ENCODE measurements at regions not wholly inside any gene's neighbourhood (a gene's known extent, or its start where the extent isn't known, plus 50 kb on each side); places are given as distances from the start of the nearest gene placed in this dataset.
"Not testable (repeated sequence)": the region's sequence is repeated elsewhere in the genome, so short reads cannot be mapped to it uniquely, and the experiment has no call there.

DNA sequence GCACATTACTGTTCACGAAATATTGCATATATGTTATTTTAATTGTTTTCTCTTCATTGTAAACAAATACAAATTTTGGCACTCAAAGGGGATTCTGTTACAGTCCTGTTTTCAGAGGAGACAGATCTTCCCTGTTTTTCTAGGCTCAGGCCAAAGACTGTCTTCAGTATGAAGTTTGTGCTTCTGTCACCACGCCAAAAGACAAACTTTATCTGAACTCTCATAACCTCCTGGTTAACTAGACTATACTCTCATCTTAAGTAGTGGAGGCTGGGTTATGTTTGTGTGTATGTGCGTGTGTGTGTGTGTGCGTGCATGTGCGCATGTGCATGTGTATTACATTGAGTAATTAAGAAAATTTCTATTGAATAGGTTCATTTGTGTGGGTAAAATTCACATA, 676.8 kb upstream of the HS3ST1 start:
- DNase-seq (ENCODE audit: low read depth), result no peak

DNA sequence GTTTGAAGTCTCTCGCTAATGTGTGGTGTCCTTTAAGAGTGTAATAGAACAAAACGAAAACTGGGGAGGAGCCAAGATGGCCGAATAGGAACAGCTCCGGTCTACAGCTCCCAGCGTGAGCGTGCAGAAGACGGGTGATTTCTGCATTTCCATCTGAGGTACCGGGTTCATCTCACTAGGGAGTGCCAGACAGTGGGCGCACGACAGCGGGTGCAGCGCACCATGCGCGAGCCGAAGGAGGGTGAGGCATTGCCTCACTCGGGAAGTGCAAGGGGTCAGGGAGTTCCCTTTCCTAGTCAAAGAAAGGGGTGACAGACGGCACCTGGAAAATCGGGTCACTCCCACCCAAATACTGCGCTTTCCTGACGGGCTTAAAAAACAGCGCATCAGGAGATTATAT, 661.2 kb upstream of the HS3ST1 start:
- not testable (repeated sequence) for DNase-seq (ENCODE audit: low read depth)

DNA sequence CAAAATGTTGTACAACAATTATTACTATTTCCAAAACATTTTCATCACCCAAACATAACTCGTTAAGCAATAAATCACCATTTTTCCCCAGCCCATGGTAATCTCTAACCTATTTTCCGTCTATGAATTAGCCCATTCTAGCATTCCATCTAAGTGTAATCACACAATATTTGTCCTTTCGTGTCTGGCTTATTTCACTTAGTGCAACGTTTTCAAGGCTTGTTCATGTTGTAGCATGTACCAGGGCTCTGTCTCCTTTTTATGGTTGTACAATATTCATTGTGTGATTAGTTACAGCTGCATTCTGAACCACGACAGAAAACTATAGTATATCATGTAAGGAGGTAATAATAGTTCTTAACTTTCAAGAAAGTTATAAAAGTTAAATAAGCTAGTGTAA, 656.0 kb upstream of the HS3ST1 start:
- DNase-seq (ENCODE audit: low read depth), result no peak

DNA sequence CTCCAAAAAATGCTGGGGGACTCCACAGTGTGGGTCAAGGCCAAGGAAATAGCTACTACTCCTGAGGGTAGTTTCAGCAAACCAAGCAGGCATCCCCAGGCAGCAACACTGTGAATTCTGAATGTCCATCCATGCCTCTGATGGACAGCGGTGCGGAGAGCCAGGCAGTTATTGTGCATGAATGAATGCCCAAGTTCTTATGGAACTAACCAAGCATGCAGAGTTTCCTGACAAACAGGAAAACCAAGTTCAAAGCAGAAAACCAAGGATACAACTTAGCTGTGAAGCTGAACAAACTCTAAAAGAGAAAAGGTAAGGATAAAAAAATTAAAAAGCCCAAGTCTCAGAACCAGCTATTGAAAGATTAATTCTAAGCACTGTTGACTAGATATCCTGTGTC, 642.6 kb upstream of the HS3ST1 start:
- DNase-seq (ENCODE audit: low read depth), result no peak

DNA sequence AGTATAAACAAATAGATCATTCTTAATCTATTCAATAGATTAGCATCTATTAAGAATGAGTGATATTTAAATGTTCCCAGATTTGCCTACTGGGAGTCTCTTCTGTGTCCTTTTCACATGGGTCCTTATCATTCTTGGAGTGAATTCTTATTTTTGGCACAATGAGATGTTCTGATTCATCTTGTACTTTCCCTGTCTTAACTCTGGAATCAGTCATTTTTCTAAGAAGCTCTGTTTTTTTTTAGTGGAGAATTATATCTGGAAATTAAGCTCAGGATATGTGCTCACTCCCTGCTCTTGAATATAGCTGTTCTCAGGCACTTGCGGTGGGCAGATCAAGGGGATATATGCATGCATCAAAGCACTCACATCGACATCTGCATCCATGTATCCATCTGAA, 625.3 kb upstream of the HS3ST1 start:
- DNase-seq (ENCODE audit: low read depth), result no peak

DNA sequence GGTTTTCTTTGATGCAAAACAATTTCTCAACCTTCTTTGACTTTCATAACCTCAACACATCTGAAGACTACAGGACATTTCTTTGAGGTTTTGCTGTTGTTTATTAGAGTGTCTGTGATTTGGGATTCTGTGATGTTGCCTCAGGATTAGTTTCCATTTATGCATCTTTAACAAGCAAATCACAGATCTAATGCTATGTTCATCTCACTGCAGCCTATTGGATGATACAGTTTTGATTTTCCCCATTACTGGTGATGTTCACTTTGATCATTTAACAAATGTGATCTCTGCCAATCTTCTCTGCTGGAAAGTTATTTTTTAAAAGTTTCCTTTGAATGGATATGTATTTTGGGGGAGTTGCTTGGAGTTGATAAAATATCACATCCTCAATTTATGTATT, 624.9 kb upstream of the HS3ST1 start:
- DNase-seq (ENCODE audit: low read depth), result no peak

DNA sequence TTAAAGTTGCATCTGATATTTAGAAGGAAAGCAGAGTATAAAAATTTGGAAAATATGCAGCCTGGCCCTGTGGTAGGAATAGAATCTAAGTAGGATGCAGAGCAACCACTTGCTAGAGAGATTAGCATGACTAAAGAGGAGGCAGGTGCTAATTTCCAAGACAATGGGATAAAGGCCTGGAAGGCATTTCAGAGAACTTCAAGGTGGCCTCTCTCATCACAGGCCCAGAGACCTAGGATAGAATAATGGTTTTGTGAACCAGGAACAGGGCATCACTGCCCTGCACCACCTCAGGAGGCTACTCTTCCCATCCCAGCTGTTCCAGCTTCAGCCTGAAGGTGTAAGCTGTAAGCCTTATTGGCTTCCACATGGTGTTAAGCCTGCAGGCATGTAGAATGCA, 621.7 kb upstream of the HS3ST1 start:
- DNase-seq (ENCODE audit: low read depth), result no peak

DNA sequence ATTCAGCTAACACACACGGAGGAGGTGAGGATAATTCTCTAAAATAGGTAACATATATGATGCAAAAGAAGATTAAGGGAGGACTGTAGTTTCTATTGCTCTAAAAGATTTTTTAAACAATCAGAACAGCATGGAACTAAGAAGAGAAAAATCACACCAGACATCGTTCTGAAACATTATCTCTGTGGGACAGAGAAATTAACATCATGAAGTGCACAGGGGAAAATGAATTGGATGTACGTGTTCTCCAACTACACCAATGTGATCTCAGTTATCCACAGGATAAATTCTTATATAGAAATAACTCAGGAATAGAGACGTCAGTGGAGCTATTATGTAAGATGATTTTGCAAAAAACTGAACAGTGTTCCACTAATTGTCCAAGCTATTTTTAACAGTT, 614.1 kb upstream of the HS3ST1 start:
- no peak for DNase-seq (ENCODE audit: low read depth)

DNA sequence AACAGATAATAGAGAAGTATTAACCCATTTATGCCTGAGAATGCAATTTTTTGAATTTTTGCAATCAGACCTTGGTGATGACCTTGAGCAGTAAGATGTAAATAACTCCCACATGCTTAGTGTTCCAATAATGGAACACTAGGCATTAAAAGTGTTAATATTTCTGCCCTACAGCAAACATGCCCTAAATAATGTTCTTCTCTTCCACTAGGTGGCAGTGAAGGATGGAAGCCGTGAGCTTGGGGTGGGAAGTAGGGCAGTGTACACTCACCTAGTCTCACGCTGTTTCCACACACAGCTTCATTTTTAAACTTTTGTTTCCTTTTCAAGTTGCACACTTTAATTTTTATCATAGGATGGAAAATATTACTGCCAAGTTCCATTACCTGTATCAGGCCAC, 613.1 kb upstream of the HS3ST1 start:
- DNase-seq (ENCODE audit: low read depth), result no peak

DNA sequence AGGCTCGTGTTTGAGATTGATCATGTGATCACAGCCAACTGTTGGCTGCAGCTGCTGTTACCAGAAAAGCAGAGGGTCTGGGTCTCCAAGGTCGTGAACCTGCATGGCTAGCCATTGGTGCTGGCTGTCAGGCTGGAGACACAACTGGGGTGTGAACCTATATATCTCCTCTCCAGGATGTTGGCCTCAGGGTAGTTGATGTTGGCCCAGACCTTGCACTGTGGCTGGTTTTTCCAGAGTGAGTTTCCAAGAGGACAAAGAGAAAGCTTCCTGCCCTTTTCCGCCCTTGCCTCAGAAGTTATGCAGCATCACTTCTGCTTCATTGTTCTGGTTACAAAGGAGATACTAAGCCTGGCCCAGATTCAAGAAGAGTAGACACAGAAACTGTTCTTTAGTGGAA, 607.8 kb upstream of the HS3ST1 start:
- DNase-seq (ENCODE audit: low read depth), result no peak

DNA sequence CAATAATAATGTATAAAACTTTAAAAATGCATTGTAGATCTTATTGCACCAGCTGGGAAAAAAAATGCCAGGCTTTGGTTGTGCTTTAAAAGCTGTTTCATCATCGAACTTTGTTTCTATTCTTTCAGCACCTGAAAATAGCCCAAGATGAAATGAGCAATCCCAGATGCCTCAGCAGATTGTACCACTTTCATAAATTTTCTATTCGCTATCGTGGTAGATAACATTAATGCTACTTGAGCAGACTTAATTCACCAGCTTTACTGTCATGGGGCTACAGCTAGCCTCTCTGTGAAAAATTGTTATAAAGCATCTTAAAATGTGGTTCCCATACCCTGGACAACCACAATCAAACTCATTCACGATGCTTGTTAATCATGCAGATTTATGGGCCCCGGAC, 599.6 kb upstream of the HS3ST1 start:
- no peak for DNase-seq (ENCODE audit: low read depth)

DNA sequence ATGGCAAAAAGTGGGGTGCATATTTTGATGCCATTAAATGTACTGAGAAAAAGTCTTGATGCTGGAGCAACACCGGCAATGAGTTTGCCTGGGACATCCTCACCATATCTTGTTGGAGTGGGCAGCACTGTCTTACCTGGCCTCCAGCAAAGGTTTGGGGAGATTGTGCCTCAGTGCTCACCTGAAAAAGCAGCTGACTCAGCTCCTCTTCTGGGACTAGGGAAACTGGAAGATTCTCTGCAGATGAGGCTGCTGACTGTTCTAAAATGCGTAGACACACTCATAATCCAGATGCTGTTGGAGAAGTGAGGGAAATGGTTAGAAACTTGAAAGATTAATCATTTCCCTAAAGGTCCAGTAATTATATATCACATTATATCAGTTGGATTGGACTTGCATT, 593.7 kb upstream of the HS3ST1 start:
- no peak for DNase-seq (ENCODE audit: low read depth)

DNA sequence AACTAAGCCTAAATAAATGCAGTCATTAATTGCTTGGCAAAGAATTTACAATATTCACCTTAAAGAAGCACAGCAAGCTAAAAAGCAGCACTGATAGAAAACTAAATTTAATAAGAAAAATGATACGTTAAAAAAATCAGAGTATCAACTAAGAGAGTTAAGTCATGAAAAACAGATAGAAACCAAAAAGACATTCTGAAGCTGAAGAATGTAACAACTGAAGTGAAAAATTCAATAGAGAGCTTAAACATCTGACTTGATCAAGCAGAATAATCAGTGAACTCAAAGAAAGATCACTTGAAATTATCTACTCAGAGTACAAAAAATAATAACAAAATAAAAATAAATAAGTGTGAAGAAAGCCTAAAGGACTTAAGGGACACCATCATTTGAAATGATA, 588.0 kb upstream of the HS3ST1 start:
- no peak for DNase-seq (ENCODE audit: low read depth)

DNA sequence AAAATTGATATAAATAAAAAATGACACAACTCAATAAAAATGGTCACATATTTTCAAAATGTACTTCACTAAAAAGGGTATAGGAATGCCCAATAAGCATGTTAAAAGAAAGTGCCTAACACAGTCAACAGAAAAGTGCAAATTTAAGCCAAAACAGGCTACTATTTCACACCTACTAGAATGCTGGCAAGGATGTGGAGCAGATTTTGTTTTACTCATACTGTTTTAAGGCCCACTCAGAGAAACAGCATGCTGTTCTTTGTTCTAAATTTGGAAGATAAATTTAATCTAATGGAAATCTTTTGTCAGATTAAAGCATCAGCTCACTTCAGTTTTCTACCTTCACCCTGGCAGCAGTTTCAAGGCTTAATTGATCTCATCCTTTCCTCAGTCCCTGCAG, 576.8 kb upstream of the HS3ST1 start:
- no peak for DNase-seq (ENCODE audit: low read depth)

DNA sequence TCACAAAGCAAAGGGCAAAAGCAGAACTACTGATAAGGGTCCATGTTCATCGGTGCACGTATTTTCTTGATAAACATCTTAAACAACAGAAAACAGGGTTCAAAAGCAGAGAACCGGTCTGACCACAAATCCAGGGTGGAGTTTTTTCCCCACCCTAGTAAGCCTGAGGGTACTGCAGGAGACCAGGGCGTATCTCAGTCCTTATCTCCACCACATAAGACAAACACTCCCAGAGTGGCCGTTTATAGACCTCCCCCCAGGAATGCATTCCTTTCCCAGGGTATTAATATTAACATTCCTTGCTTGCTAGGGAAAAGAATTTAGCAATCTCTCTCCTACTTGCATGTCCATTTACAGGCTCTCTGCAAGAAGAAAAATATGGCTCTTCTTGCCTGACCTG, 567.9 kb upstream of the HS3ST1 start:
- not testable (repeated sequence) for DNase-seq (ENCODE audit: low read depth)

DNA sequence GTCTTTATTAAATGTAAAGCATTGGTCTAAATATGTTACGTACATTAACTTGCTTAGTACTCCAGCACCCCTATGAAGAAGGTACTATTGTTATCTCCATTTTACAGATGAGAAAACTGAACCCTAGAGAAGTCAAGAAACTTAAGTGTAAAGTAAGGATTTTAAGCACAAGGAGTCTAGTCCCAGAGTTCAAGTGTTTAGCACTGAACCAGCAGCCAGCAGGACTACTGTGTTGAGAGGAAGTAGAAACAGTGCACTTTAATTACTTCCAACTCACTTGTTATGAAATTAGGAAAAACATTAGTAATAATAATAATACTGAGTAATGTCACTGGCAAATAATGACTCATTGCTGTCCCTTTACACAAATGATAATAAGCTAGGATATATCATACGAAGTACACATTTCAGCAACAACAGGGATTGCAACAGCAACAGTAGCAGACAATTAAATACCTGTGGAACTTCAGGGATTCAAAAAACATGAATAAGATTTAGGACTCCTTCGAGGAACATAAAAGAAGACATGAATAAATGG, 548.1 kb upstream of the HS3ST1 start:
- DNase-seq (ENCODE audit: low read depth), result no peak

DNA sequence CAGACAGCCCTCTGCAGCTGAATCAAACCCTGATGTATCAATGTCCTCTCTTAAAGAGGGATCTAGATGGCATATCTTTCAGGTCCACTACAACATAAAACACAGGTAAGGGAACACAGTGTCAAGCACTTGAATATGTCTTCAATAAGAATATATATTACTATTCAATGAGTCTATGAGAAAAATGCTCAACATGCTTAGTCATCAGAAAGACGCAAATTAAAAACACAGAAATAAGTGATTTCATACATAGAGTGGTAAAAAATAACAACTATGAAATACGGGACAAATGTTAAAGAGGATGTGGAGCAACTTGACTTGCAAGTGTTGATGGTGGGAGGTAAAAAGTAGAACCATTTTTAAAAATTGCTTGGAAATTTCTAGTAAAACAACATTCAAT, 544.6 kb upstream of the HS3ST1 start:
- DNase-seq (ENCODE audit: low read depth), result no peak

DNA sequence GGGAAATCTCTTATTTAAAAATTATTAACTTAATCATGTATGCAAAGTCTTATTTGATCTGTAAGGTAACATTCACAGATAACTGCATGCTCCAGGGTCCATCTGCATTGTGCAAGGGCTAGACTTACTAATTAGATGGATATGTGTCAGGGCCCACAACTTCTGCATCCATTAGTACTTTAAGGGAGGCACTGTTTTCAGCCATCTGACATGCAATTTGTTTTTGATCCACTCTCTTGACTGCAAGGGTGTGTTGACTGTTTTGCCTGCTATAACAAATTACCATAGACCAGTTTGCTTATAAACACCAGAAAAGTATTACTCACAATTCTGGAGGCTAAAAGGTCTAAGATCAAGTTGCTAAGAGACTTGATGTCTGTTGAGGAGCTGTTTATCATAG, 542.1 kb upstream of the HS3ST1 start:
- DNase-seq (ENCODE audit: low read depth), result no peak

DNA sequence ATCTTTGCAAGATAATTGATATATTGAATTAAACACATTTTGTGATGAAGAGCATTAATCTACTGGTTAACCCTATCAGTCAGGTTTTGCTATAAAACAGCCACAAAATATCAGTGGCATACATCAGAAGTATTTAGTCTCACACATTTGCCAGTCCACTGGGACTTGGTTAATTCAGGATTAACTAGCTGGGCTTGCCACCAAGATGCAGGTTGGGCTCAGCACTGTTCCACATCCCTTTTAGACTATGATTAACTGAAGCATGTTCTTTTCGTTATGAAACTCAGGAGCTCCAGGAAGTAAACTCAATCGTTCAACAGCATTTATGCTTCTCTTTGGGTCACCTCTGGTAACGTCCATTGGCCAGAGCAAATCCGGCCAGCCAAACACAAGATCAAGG, 538.1 kb upstream of the HS3ST1 start:
- DNase-seq (ENCODE audit: low read depth), result no peak

DNA sequence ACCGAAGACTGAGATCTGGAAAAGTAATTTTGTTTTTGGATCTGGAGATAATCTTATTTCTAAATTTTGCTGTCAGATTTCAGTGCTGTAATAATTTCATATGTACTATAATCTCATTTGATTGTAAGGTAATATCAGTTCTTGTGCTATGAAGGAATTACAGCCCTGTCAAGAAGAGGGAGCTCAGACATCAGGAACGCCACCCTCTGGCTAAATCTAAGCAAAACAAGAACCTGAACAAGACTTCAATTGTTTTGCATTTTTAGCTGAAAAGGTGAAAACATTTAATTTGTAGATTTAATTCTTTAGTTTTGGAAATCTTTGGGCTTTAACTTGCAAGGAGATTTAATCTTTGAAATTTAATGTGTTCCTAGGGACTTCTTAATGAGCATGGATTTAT, 525.4 kb upstream of the HS3ST1 start:
- DNase-seq (ENCODE audit: low read depth), result peak; percentile 1

DNA sequence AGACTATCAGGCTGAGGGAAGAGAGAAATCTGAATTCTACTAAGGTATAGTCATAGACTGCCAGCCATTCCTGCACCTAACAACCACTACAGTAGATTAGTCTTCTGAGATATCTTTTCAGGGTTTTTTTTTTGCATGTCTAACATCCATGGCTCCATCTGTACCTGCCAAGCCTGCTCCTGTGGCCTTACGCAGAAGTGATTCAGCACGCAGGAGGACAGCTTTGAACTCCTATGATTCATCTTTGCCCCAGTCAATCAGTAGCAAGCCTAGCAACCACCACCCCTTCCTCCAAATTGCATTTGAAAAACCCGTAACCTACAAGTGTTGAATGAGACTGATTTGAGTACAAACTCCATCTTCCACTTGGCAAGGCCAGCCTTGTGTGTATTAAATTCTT, 520.7 kb upstream of the HS3ST1 start:
- DNase-seq (ENCODE audit: low read depth), result no peak

DNA sequence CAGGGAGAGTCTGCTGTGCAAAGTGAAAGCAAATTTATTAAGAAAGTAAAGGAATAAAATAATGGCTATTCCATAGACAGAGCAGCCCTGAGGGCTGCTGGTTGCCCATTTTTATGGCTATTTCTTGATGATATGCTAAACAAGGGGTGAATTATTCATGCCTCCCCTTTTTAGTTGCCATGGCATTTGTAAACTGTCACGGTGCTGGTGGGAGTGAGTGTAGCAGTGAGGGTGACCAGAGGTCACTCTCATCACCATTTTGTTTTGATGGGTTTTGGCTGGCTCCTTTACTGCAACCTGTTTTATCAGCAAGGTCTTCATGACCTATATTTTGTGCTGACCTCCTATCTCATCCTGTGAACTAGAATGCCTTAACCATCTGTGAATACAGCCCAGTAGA, 518.9 kb upstream of the HS3ST1 start:
- DNase-seq (ENCODE audit: low read depth), result not testable (repeated sequence)

DNA sequence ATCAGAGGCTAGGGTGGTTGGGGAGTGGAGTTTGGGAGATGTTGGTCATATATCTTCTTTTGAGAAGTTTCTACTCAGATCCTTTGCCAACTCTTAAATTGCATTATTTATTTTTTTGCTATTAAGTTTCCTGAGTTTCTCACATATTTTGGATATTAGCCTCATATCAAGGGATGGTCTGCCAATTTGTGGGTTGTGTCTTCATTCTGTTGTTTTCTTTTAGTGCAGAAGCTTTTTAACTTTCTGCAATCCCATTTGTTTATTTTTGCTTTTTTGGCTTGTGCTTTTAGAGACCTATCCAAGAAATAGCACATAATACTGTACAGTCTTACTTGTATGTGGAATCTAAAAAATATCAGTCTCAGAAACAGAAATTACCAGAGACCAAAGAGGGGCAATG, 509.2 kb upstream of the HS3ST1 start:
- DNase-seq (ENCODE audit: low read depth), result no peak

DNA sequence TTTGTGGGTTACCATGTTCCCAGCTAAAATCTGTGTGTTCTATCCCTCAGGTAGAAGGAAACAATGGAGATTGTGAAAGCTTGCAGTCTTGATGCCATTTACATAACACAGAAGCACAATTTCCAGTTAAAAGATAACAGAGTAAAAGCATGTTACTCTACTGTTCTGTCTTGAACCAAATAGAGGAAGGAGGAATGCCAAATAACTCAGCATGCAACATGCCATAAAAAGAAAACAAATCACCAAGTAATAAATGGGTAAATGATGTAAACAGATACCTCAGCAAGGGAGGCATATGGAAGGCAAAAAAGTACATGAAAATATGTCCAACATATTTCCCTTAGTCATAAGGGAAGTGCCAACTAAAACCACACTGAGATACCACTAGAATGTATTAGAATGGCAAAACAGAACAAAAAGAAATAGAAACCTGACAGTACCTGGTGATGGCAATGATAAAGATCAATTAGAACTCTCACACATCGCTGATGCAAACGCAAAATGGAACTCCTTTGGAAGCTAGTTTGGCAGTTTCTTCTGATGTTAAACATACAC, 502.6 kb upstream of the HS3ST1 start:
- DNase-seq (ENCODE audit: low read depth), result no peak

DNA sequence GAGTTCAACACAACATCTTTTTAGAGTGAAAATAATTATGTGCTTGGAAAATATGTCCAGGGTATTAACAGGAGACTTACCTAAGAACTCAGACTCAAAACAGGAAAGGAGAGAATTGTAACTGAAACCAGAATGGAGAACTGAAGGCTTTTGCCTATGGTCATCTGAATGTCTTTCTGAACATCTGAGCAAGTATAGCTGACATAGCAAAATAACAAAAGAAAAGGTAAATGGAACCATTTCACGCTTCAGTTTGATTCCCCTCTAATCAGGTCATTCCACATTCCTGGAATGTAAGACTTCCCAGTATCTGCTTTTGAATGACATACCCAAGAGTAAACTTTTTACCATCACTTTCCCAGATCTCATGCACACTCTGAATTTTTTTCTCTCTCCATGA, 500.4 kb upstream of the HS3ST1 start:
- DNase-seq (ENCODE audit: low read depth), result no peak

Data from RPMI7951 (cell line).